Panc1 (cell line): ENCODE measurements at regions not wholly inside any gene's neighbourhood (a gene's known extent, or its start where the extent isn't known, plus 50 kb on each side); places are given as distances from the start of the nearest gene placed in this dataset.

Experiments
- CTCF ChIP-seq: fragments of 450-650 bp; IDR thresholded peaks from 2 replicates; pipeline ENCODE4 v1.5.1; 2017; ENCODE audit warnings: mild to moderate bottlenecking
- POLR2AphosphoS5 ChIP-seq: IDR thresholded peaks from 2 replicates; pipeline ENCODE4 v1.6.1; 2012; ENCODE audit warnings: mild to moderate bottlenecking, low read depth, low read length, moderate library complexity
- REST ChIP-seq, 2 experiments: IDR thresholded peaks; 2 replicates each; pipeline ENCODE4 v1.6.1; 2011 to 2012; ENCODE audit warnings: low read depth in 2 of 2, control low read depth in 1 of 2, low read length in 1 of 2, mild to moderate bottlenecking in 1 of 2, moderate library complexity in 1 of 2; ENCODE audit not compliant: insufficient read depth in 1 of 2
- SIN3A ChIP-seq: IDR thresholded peaks from 2 replicates; pipeline ENCODE4 v1.6.1; 2012; ENCODE audit warnings: low read depth, mild to moderate bottlenecking, low read length, moderate library complexity, borderline replicate concordance; ENCODE audit not compliant: insufficient read depth
- TCF7L2 ChIP-seq: IDR thresholded peaks from 2 replicates; pipeline ENCODE4 v1.6.1; 2011; ENCODE audit warnings: mild to moderate bottlenecking, low read depth, low read length, inconsistent platforms

- TF ChIP-seq CTCF: no peak
- no peak for TF ChIP-seq REST (IDR thresholded peaks at IDR 0.05; ENCODE audit: insufficient read depth in 1 of 2, low read depth in 2 of 2, low read length in 1 of 2)
- no peak for TF ChIP-seq POLR2AphosphoS5
- no peak for TF ChIP-seq TCF7L2
- no peak for TF ChIP-seq SIN3A
Measured at GRCh38 chr4:141402712-141403111, 182.0 kb downstream of the ZNF330 start.
